GM18873 (cell line): ENCODE measurements at regions not wholly inside any gene's neighbourhood (a gene's known extent, or its start where the extent isn't known, plus 50 kb on each side); places are given as distances from the start of the nearest gene placed in this dataset.

Experiments used
- ATAC-seq: cut with Tn5 transposase; IDR thresholded peaks from one replicate; pipeline ENCODE4 v1.9.1; 2021; ENCODE audit warnings: mild to moderate bottlenecking, moderate library complexity, moderate number of reproducible peaks; ENCODE audit not compliant: unreplicated experiment, low FRiP score

GRCh38 chr2:48098539-48098938 lies 192.2 kb upstream of the FBXO11 start:
- no peak for ATAC-seq

GRCh38 chr2:48104418-48104817 lies 198.1 kb upstream of the FBXO11 start:
- ATAC-seq, result no peak

DNA sequence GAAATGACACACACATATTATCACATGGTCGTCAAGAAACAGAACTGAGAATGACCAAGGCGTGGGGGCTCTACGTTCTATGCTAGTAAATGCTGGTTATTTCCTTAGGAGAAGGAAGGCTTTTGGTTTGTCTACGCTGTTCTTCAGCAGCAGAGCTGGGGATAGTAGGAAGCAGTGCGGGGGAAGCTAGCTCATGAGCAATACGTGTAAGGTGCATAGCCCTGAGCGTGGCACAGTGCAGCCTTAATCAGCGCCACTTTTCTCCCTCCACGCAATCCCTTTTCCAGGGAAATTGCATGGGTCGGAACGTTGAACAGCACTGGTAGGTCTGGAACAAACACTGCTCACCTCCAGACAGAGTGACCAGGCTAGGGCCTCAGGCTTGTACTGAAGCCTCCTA lies 199.6 kb upstream of the FBXO11 start:
- ATAC-seq, result no peak

GRCh38 chr2:48107326-48107925 lies 201.1 kb upstream of the FBXO11 start:
- ATAC-seq, result no peak

DNA sequence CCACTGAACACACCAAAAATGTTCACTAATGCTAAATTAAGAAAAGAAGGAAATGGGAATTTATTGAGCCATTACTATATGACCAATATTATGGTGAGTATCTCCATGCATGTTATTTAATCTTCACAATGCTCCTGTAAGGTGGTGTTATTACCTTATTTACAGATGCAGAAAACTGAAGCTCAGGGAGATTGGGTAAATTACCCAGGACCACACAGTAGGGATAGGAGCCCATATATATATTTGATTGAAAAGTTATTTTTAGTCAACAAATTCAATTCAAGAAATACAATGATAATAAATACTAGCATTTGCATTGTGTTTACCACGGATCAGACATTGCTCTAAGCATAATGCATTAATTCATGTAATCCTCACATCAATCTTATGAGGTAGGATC lies 202.2 kb upstream of the FBXO11 start:
- ATAC-seq, result no peak

DNA sequence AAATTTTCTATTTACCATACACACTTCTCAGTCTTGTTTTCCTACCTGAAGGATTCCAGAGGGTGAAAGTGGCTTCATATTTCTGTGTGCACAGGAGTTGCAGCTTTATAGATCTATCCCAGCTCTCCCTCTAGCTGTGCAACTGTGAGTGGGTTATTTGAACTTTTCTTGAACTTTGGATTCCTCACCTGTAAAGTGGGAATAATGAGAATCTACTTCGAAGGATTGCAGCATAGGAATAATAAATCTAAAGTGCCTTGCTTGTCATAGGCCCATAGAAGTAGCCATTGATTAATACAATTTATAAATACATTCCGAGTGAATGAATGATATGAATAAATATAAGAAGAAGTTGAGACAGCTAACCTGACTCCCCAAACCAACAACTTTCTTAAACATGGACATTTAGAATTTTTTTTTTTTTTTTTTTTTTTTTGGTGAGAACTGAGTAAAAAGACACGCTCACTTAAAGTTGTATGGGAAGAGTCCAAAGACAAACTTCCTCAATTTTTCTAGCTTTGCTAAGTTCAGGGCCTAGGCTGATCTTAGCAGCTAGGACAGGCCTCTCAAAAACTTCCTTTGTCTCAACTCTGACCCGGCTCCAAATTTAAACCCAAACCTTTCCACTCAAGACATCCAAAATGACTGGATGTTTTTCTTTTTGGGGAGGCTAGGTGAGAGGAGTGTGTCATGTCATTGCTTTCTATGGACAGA lies 203.3 kb upstream of the FBXO11 start:
- no peak for ATAC-seq

DNA sequence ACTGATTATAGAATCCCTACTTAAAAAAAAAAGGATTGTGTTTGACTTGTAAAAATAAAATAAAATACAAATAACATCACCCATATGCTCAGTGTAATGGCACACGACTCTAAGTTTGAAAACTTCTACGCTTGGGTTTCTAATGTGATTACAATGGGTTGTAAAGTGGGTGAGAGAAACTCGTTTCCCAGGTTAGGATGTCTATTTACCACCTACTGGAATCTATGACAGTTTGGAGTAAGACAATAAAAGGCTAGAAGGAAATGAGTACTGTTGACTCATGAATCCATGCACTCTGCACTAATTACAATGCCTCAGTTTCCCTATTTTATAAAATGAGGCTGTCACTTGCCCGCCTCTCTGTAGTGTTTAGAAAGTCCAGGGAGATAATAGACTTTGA lies 204.0 kb upstream of the FOXN2 start:
- ATAC-seq, result no peak

DNA sequence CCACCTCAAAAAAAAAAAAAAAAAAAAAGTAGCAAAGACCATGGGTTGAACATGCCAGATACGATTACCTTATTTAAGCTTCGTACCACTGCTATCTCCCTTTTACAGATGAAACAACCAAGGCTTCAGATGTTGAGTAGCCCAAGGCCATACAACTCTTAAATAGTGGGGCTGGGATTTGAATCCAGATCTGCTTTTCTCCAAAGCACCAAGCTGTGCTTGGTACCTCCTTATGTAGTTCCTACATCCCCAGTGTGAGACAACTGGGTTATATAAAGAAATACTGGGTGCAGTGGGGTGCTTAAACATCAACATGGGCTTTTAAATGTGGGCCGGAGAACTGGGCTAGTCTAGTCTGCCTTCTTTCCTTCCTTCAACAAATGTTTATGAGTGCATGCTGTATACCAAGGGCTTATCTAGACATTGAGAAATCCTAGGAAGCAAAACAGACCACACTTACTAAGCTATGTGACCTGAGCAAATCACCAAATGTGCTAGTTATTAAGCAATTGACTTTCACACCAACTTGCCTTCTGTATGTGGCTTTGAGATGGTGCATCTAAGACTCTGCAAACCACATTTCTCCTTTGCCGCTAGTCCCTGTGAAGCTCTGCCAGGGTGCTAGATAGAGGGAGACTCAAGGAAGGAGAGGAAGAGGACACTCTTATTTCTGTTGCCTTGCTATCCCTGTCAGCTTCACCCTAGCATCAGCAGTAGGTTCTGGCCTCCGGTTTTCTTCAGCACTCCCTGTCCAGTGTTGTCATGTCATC lies 201.4 kb upstream of the FOXN2 start:
- no peak for ATAC-seq

DNA sequence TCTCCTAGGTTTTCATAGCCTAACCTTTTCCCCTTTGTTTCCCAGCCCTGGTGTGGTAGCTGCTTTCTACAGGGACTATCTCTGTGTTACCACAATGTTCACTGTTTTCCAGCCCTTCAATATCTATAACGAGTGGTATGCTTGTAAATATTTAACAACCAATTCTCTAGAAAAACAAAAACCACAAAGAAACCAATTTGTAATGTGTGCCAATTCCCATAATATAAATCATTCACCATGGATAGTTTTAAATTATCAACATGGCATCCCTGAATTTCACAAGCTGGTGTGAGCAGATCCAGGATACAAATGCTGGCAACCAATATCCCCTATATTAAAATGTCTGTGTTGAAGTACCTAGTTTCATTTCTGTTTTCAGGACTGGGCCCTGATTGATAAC lies 200.7 kb upstream of the FOXN2 start:
- ATAC-seq, result no peak

DNA sequence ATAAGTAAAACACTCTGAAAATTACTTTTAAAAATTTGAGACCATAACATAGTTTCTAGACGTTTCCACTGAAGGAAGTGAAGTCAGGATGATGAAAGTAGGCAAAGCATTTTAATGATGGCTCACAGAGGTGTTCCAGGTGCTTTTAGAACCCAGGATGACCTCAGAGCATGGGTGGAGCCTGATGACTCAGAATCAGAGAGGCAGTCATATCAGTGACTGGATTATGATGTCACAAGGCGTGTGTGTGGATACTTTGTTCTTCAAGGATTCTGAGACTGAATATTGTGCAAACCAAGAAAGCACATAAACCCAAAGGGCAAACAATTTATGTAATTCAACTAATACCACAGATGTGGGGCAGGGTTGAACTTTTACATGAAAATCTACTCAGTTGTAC lies 200.2 kb upstream of the FOXN2 start:
- peak; percentile 60 for ATAC-seq

GRCh38 chr2:48116497-48116896 lies 198.0 kb upstream of the FOXN2 start:
- ATAC-seq, result no peak

- ATAC-seq, result no peak
Observed at GRCh38 chr2:48118895-48119294, 195.6 kb upstream of the FOXN2 start.

GRCh38 chr2:48120112-48120511 lies 194.4 kb upstream of the FOXN2 start:
- ATAC-seq, result no peak

- ATAC-seq, result no peak
Observed at GRCh38 chr2:48120759-48121242, 193.7 kb upstream of the FOXN2 start.

DNA sequence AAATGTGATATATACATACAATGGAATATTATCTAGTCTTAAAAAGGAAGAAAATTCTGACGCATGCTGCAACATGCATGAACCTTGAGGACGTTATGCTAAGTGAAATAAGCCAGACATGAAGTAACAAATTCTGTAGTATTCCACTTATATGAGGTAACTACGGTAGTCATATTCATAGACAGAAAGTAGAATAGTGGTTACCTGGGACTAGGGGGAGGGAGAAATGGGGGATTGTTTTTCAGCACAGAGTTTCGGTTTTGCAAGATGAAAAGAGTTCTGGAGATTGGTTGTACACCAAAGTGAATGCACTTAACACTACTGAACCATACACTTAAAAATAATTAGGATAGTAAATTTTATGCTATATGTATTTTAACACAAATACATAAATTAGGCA lies 192.3 kb upstream of the FOXN2 start:
- no peak for ATAC-seq

DNA sequence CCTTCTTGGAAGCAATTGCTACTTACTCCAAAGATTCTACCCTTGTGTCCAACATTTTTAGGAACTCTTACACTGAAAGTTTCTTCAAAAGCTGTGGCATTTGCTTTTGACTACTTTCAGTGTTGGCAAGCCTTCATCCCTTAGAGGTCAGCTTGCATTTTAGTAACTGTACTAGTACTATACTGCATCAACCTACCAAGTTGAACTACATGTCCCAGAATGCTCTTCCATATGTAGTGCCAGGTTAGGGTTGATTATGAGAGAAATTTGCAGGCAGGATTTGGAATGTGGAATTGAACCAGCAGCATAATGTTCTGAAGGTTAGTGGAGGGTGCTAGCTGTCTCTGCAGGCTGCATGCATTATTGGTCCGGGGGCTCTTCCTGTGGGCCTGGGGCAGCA lies 189.9 kb upstream of the FOXN2 start:
- no peak for ATAC-seq

- no peak for ATAC-seq
Observed at GRCh38 chr2:48126162-48126561, 188.3 kb upstream of the FOXN2 start.

GRCh38 chr2:48127612-48128191 lies 186.8 kb upstream of the FOXN2 start:
- ATAC-seq, result no peak

DNA sequence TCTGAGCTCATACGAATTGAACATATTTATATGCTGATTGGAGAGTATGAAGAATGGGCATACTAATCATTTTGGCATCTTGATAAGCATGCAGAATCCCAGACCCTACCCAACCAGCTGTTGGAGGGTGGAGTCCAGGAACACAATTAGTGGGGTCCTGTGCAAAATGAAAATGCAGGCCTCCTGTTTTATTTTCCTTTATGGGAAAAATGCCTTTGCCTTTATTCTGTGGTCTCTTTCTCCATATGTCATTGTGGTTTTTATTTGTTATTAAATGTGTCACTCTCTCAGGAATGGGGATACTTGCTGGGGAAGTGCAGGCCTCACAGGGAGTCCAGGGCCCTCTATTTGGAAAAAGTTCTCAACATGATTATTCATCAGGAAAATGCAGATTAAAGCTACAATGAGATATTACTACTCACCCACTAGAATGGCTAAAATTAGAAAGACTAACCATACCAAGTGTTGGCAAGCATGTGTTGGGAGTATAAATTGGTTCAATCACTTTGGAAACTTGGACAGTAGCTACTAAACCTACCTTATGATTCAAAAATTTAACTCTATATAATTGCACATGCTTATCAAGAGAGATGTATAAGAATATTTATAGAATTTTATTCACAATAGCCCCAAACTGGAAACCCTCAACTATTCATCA lies 185.1 kb upstream of the FOXN2 start:
- no peak for ATAC-seq

DNA sequence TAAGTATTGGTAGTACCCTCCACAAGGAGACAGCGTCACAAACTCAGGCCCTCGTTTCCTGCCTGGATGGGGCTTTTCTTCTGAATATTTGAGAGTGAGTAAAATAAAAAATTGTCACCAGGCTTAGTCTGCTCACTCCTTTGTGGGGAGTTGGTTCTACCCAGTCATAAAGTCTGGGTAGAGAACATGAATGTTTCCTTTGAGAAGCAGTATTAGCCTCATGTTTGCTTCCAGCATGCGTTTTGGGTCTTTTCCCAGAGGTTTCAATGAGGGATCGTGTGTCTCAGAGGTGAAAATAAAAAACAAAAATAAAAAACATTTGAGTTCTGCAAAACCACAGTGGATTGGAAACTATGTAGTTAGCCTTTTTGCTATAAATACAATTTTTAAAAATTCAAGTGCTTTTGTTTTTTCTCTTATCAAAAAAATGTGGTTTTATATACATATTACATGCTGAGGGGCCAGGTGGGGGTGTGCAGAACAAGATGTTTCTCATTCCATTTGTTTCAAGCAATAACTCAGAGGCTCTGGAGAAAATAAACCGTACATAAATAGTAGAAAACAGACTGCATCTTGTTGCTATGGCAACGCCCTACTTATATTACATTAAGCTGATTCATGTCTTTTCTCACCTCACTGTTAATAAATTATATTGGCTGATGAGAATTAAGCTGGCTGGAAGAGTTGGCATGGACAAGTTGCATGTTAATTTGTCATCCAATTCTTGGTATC lies 182.8 kb upstream of the FOXN2 start:
- ATAC-seq, result no peak
